ENCODE measurements at regions not wholly inside any gene's neighbourhood (a gene's known extent, or its start where the extent isn't known, plus 50 kb on each side); places are given as distances from the start of the nearest gene placed in this dataset.
A peak's percentile ranks its signal among the peaks of the same experiment; 100 is the strongest.

DNA sequence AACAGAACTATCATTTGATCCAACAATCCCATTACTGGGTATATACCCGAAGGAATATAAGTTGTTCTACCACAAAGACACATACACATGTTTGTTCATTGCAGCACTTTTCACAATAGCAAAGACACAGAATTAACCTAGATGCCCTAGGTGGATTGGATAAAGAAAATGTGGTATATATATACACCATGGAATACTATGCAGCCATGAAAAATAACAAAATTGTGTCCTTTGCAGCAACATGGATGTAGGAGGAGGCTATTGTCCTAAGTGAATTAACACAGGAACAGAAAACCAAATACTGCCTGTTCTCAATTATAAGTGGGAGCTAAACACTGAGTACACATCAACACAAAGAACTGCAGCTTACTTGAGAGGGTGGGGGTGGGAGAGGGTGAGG lies 142.5 kb downstream of the IL20RB start:
- no peaks in the 10 kb centered on the region for H3K36me3 Mint-ChIP-seq (ENCODE audit: unreplicated experiment)
- H3K27me3 Mint-ChIP-seq (ENCODE audit: unreplicated experiment): no peaks in the 10 kb centered on the region
- H3K4me1 Mint-ChIP-seq (ENCODE audit: low read depth, unreplicated experiment): no peaks in the 10 kb centered on the region
- no peak overlapping the region for H3K27ac Mint-ChIP-seq (ENCODE audit: unreplicated experiment)
- no peaks in the 10 kb centered on the region for H3K9me3 Mint-ChIP-seq (ENCODE audit: unreplicated experiment)
- H3K4me3 Mint-ChIP-seq (ENCODE audit: unreplicated experiment): no peak overlapping the region
- no peak for DNase-seq
- TF ChIP-seq, protein P1, sequence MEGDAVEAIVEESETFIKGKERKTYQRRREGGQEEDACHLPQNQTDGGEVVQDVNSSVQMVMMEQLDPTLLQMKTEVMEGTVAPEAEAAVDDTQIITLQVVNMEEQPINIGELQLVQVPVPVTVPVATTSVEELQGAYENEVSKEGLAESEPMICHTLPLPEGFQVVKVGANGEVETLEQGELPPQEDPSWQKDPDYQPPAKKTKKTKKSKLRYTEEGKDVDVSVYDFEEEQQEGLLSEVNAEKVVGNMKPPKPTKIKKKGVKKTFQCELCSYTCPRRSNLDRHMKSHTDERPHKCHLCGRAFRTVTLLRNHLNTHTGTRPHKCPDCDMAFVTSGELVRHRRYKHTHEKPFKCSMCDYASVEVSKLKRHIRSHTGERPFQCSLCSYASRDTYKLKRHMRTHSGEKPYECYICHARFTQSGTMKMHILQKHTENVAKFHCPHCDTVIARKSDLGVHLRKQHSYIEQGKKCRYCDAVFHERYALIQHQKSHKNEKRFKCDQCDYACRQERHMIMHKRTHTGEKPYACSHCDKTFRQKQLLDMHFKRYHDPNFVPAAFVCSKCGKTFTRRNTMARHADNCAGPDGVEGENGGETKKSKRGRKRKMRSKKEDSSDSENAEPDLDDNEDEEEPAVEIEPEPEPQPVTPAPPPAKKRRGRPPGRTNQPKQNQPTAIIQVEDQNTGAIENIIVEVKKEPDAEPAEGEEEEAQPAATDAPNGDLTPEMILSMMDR (IDR thresholded peaks at IDR 0.05; ENCODE audit: partially characterized antibody, unreplicated experiment): no peak

DNA sequence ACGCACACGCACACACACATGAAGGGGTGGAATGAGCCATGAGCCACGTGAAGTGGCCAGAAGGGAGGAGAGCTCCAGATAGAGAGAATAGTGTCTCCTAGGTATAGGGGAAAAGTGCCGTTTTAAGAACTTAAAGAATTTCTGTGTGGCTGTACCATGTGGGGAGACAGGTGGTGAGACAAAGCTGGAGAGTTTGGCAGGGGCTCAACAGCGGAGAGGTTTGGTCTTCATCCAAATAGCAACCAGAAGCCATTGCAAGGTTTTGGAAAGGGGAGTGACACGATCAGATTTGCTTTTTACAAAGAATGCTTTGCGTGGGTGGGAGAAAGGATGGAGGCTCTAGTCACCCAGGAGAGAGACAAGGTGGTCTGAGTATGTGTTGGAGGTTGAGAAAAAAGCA lies 146.0 kb downstream of the IL20RB start:
- Mint-ChIP-seq H3K27me3 (ENCODE audit: unreplicated experiment) (no peaks in the 10 kb centered on the region), H3K4me3 (ENCODE audit: unreplicated experiment) (no peak overlapping the region), H3K27ac (ENCODE audit: unreplicated experiment) (no peak overlapping the region), H3K4me1 (ENCODE audit: low read depth, unreplicated experiment) (no peaks in the 10 kb centered on the region), H3K9me3 (ENCODE audit: unreplicated experiment) (no peaks in the 10 kb centered on the region), H3K36me3 (ENCODE audit: unreplicated experiment) (no peaks in the 10 kb centered on the region)
- TF ChIP-seq, protein P1 (IDR thresholded peaks at IDR 0.05; ENCODE audit: partially characterized antibody, unreplicated experiment): no peak
- no peak for DNase-seq

DNA sequence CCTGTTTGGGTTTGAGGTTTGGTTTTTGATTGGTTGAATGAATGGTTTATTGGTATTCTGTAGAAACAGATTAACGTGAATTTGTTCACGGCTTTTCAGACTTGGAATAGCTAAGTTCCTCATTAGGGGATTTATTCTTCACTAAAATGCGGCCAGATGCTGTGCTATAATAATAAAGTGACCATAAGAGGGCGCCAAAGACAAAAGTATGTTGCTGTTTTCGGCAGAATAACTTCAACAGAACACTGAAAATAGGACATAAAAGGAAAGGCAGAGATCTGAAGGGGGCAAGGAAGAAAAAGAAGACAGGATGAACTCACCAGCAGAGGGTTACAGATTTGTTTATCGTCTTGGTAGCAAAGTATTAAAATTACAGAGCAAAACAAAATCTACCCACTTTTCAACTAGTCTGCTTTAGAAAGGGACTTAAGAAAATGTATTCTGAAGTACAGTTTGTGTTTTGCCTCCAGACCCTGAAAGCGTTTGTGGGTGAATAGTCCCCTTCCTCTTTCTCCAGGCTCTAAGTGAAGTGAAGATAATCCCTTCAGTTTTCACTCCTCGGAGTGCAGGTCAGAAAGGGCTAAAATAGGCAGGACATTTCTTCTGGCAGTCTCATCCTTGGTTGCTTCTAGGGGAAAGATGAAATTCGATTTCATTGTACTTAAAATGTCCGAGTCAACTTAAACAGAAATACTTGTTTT lies 147.6 kb downstream of the IL20RB start:
- Mint-ChIP-seq H3K4me1 (ENCODE audit: low read depth, unreplicated experiment) (no peaks in the 10 kb centered on the region), H3K4me3 (ENCODE audit: unreplicated experiment) (no peak overlapping the region), H3K27me3 (ENCODE audit: unreplicated experiment) (no peaks in the 10 kb centered on the region), H3K36me3 (ENCODE audit: unreplicated experiment) (no peaks in the 10 kb centered on the region), H3K9me3 (ENCODE audit: unreplicated experiment) (no peaks in the 10 kb centered on the region), H3K27ac (ENCODE audit: unreplicated experiment) (no peak overlapping the region)
- TF ChIP-seq, protein P1 (IDR thresholded peaks at IDR 0.05; ENCODE audit: partially characterized antibody, unreplicated experiment): peak; percentile 81
- no peak for DNase-seq

DNA sequence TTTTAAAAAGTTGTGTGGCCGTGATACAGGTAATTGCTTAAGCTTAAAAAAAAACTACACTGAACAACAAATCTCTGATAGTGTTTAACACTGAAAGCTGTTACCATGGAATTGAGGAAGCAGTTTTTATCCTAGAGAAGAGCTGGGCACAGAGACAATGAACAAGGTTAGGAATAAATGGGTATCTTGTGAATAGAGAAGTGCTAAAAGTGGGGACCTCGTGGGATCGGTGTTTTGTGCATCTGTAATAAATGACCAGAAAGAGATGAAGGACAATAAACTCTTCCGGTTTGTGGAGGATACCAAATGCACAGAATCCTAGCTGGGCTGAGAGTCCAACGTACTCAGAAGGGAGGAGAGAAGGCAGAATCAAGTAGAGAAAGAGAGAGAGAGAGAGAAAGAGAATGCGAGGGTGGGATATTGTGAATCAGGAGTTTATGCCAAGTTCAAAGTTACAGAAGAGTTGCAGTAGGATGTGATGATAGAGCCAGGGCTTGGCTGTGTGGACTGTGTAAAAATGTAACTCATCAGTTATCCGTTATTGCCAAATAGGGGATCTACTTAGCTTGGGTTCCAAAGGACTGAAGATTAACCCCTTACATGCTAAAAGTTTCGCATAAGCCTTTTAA lies 148.9 kb downstream of the IL20RB start:
- no peak overlapping the region for H3K4me3 Mint-ChIP-seq (ENCODE audit: unreplicated experiment)

More for the DNA sequence above, 148.9 kb downstream of the IL20RB start:
- Mint-ChIP-seq H3K4me1 (ENCODE audit: low read depth, unreplicated experiment) (no peaks in the 10 kb centered on the region), H3K36me3 (ENCODE audit: unreplicated experiment) (no peaks in the 10 kb centered on the region), H3K9me3 (ENCODE audit: unreplicated experiment) (no peaks in the 10 kb centered on the region), H3K27me3 (ENCODE audit: unreplicated experiment) (no peaks in the 10 kb centered on the region), H3K27ac (ENCODE audit: unreplicated experiment) (no peak overlapping the region)
- TF ChIP-seq, protein P1 (IDR thresholded peaks at IDR 0.05; ENCODE audit: partially characterized antibody, unreplicated experiment): no peak
- DNase-seq: no peak
